ENCODE measurements at regions not wholly inside any gene's neighbourhood (a gene's known extent, or its start where the extent isn't known, plus 50 kb on each side); places are given as distances from the start of the nearest gene placed in this dataset.

GRCh38 chr6:119476554-119476953 is 127.0 kb upstream of the MAN1A1 start:
- no peak for DNase-seq

- no peak for DNase-seq
These were observed 126.5 kb upstream of the MAN1A1 start for GRCh38 chr6:119476024-119476423.

GRCh38 chr6:119470893-119471542 is 121.5 kb upstream of the MAN1A1 start:
- no peak for DNase-seq

GRCh38 chr6:119467488-119468081 is 118.0 kb upstream of the MAN1A1 start:
- DNase-seq: no peak

GRCh38 chr6:119466226-119466625 is 116.7 kb upstream of the MAN1A1 start:
- DNase-seq: no peak

GRCh38 chr6:119463081-119463626 is 113.6 kb upstream of the MAN1A1 start:
- no peak for DNase-seq

- DNase-seq: no peak
These were observed 111.6 kb upstream of the MAN1A1 start for GRCh38 chr6:119461187-119461586.

- DNase-seq: no peak
These were observed 109.8 kb upstream of the MAN1A1 start for GRCh38 chr6:119459207-119459974.

GRCh38 chr6:119454714-119455113 is 105.2 kb upstream of the MAN1A1 start:
- DNase-seq: no peak

- no peak for DNase-seq
These were observed 104.0 kb upstream of the MAN1A1 start for GRCh38 chr6:119453242-119454200.

GRCh38 chr6:119449331-119450156 is 100.0 kb upstream of the MAN1A1 start:
- DNase-seq: no peak

- DNase-seq: no peak
These were observed 98.4 kb upstream of the MAN1A1 start for GRCh38 chr6:119447921-119448320.

- DNase-seq: no peak
These were observed 97.0 kb upstream of the MAN1A1 start for GRCh38 chr6:119446609-119447008.

- DNase-seq: no peak
These were observed 96.6 kb upstream of the MAN1A1 start for GRCh38 chr6:119446115-119446554.

GRCh38 chr6:119445666-119446065 is 96.1 kb upstream of the MAN1A1 start:
- DNase-seq: no peak

- no peak for DNase-seq
These were observed 95.3 kb upstream of the MAN1A1 start for GRCh38 chr6:119444642-119445557.

GRCh38 chr6:119443993-119444641 is 94.6 kb upstream of the MAN1A1 start:
- no peak for DNase-seq

- no peak for DNase-seq
These were observed 93.2 kb upstream of the MAN1A1 start for GRCh38 chr6:119442776-119443184.

GRCh38 chr6:119440953-119441352 is 91.4 kb upstream of the MAN1A1 start:
- DNase-seq: no peak

GRCh38 chr6:119436583-119436982 is 87.0 kb upstream of the MAN1A1 start:
- no peak for DNase-seq

Measured in activated effector memory CD4-positive, alpha-beta T cell treated with Interleukin-2 at 50 U/mL for 16 hours (primary cell).